B cell (primary cell): ENCODE measurements at regions not wholly inside any gene's neighbourhood (a gene's known extent, or its start where the extent isn't known, plus 50 kb on each side); places are given as distances from the start of the nearest gene placed in this dataset.

ENCODE experiments used
- ATAC-seq: fragments of 200-7000 bp; cut with Tn5 transposase; one replicate; pipeline ENCODE4 v1.10.0; 2021; ENCODE audit warnings: low read depth, mild to moderate bottlenecking, moderate number of reproducible peaks, moderate library complexity
- CTCF ChIA-PET: fragments of 350-600 bp; sonication (Branson Sonifier 250); formaldehyde crosslinking; loops from one replicate; lab custom pipeline; 2021; ENCODE audit warnings: antibody characterized with exemption, inconsistent platforms; lab: Charles Lee
- POLR2A ChIA-PET: fragments of 350-600 bp; sonication (Branson Sonifier 250); formaldehyde crosslinking; loops from one replicate; lab custom pipeline; 2021; ENCODE audit warnings: antibody characterized with exemption; lab: Charles Lee
- DNase-seq: peaks from one replicate; pipeline ENCODE4 v3.0.0; 2013
- H2AFZ ChIP-seq: 2 replicates; pipeline ENCODE4 v1.6.1; 2012; ENCODE audit warnings: mild to moderate bottlenecking, low read depth, low read length; ENCODE audit not compliant: insufficient read depth, poor library complexity, severe bottlenecking
- H3K27ac ChIP-seq, 2 donors: 1 replicate in 1 of 2; 2 replicates in 1 of 2; pipeline ENCODE4 v1.5.1; 2012 to 2013; ENCODE audit warnings: low read length in 2 of 2, mild to moderate bottlenecking in 2 of 2, moderate library complexity in 1 of 2
- H3K27me3 ChIP-seq, 4 experiments: fragments of 200-600 bp in 1 of 4; sonication (generic) in 1 of 4; replicated peaks in 1 of 4; 1 replicate in 2 of 4; 2 replicates in 2 of 4; pipeline versions ENCODE4 v1.6.1 to v1.7.0; 2013 to 2016; ENCODE audit warnings: low read length in 3 of 4, mild to moderate bottlenecking in 2 of 4, mixed read lengths in 1 of 4, moderate library complexity in 1 of 4; ENCODE audit not compliant: insufficient read depth in 4 of 4, control insufficient read depth in 3 of 4; ENCODE audit errors: control extremely low read depth in 1 of 4
- H3K36me3 ChIP-seq, 2 experiments: replicated peaks in 1 of 2; 1 replicate in 1 of 2; 2 replicates in 1 of 2; pipeline versions ENCODE4 v1.6.1 to v1.7.1; 2013; ENCODE audit warnings: low read length in 1 of 2; ENCODE audit not compliant: insufficient read depth in 2 of 2, control insufficient read depth in 1 of 2; ENCODE audit errors: control extremely low read depth in 1 of 2, extremely low read depth in 1 of 2
- H3K4me1 ChIP-seq, 2 donors: fragments of 200-600 bp in 1 of 2; sonication (generic) in 1 of 2; 1 replicate in 1 of 2; 2 replicates in 1 of 2; pipeline versions ENCODE4 v1.5.1 to v1.6.1; 2013 to 2017; ENCODE audit warnings: low read length in 2 of 2; ENCODE audit not compliant: control insufficient read depth in 2 of 2, insufficient read depth in 2 of 2
- H3K4me2 ChIP-seq: replicated peaks from 2 replicates; pipeline ENCODE3; 2012; ENCODE audit warnings: mild to moderate bottlenecking, low read depth, low read length; ENCODE audit not compliant: poor library complexity, severe bottlenecking
- H3K4me3 ChIP-seq, 5 experiments: fragments of 200-600 bp in 1 of 5; sonication (generic) in 1 of 5; 1 replicate in 3 of 5; 2 replicates in 2 of 5; pipeline versions ENCODE4 v1.5.1 to v1.7.0; 2011 to 2016; ENCODE audit warnings: low read length in 4 of 5, mild to moderate bottlenecking in 4 of 5, low read depth in 2 of 5, control low read depth in 1 of 5, moderate library complexity in 1 of 5; ENCODE audit not compliant: insufficient read depth in 1 of 5; ENCODE audit errors: control extremely low read depth in 1 of 5, extremely low read depth in 1 of 5
- H3K79me2 ChIP-seq: fragments of 200-600 bp; sonication (generic); one replicate; pipeline ENCODE4 v1.6.0; 2016; ENCODE audit warnings: low read length; ENCODE audit not compliant: control insufficient read depth, insufficient read depth
- H3K9ac ChIP-seq: fragments of 200-600 bp; sonication (generic); 2 replicates; pipeline ENCODE4 v1.6.1; 2017; ENCODE audit warnings: mild to moderate bottlenecking, low read length, moderate library complexity
- H3K9me3 ChIP-seq, 3 donors: one replicate each; pipeline versions ENCODE4 v1.6.1 to v1.7.1; 2013; ENCODE audit warnings: low read length in 2 of 3; ENCODE audit not compliant: control insufficient read depth in 2 of 3, insufficient read depth in 1 of 3; ENCODE audit errors: control extremely low read depth in 1 of 3
- H4K20me1 ChIP-seq: 2 replicates; pipeline ENCODE4 v1.6.0; 2012; ENCODE audit warnings: mild to moderate bottlenecking, low read length; ENCODE audit not compliant: insufficient read depth, control insufficient read depth, poor library complexity, severe bottlenecking
- H3K27ac Mint-ChIP-seq: one replicate; pipeline ENCODE4 v1.8.0; 2021; ENCODE audit warnings: mixed read lengths
- H3K27me3 Mint-ChIP-seq: one replicate; pipeline ENCODE4 v1.8.0; 2021; ENCODE audit warnings: mixed read lengths
- H3K4me1 Mint-ChIP-seq: one replicate; pipeline ENCODE4 v1.8.0; 2021; ENCODE audit warnings: mixed read lengths
- H3K4me3 Mint-ChIP-seq: one replicate; pipeline ENCODE4 v1.8.0; 2021; ENCODE audit warnings: mixed read lengths
- H3K9me3 Mint-ChIP-seq: one replicate; pipeline ENCODE4 v1.8.0; 2022; ENCODE audit warnings: mixed read lengths; ENCODE audit not compliant: insufficient read depth
- EZH2 ChIP-seq: IDR thresholded peaks from 2 replicates; pipeline ENCODE4 v1.6.1; 2012; ENCODE audit warnings: borderline replicate concordance, low read depth, mild to moderate bottlenecking, moderate library complexity, low read length; ENCODE audit not compliant: insufficient read depth, poor library complexity, severe bottlenecking
- WGBS: methylation state at CpG from one replicate; pipeline ENCODE4 v1.1.5; 2013; ENCODE audit warnings: missing lambda C conversion rate; ENCODE audit not compliant: insufficient coverage; 5-methylcytosine and 5-hydroxymethylcytosine counted together
- intact Hi-C: fragments of 100-400 bp; cut with micrococcal nuclease; formaldehyde crosslinking; loops from one replicate; pipeline ENCODE4 v1.10.0; 2022
- TF ChIP-seq, protein P1 (sequence below): fragments of 200-600 bp; IDR thresholded peaks from one replicate; pipeline ENCODE4 v1.8.0; 2022; ENCODE audit warnings: antibody characterized with exemption, mild to moderate bottlenecking

GRCh38 chr10:130889780-130890179 is 421.7 kb downstream of the TCERG1L start:
- WGBS: 73% methylated on average over 2 of the region's 6 CpGs
- Mint-ChIP-seq H3K9me3 (no peaks in the 10 kb centered on the region), H3K4me1 (no peaks in the 10 kb centered on the region), H3K27ac (no peak overlapping the region), H3K27me3 (peaks cover 6% of the 10 kb centered on the region), H3K4me3 (no peak overlapping the region)
- DNase-seq (no peak), ATAC-seq (no peak)
- Histone ChIP-seq H3K9me3 (peaks cover 0 to 14% (median 0%) of the 10 kb centered on the region in 3 donors), H4K20me1 (no peaks in the 10 kb centered on the region), H3K4me3 (no peak overlapping the region), H3K27me3 (no peaks in the 10 kb centered on the region), H3K4me1 (no peaks in the 10 kb centered on the region), H3K36me3 (no peaks in the 10 kb centered on the region), H3K9ac (no peak overlapping the region), H3K79me2 (no peaks in the 10 kb centered on the region), H3K27ac (no peak overlapping the region), H3K4me2 (no peak overlapping the region), H2AFZ (no peak overlapping the region)
- ChIA-PET POLR2A (no interaction called here), CTCF (no interaction called here)
- no peak for TF ChIP-seq EZH2
- TF ChIP-seq, protein P1, sequence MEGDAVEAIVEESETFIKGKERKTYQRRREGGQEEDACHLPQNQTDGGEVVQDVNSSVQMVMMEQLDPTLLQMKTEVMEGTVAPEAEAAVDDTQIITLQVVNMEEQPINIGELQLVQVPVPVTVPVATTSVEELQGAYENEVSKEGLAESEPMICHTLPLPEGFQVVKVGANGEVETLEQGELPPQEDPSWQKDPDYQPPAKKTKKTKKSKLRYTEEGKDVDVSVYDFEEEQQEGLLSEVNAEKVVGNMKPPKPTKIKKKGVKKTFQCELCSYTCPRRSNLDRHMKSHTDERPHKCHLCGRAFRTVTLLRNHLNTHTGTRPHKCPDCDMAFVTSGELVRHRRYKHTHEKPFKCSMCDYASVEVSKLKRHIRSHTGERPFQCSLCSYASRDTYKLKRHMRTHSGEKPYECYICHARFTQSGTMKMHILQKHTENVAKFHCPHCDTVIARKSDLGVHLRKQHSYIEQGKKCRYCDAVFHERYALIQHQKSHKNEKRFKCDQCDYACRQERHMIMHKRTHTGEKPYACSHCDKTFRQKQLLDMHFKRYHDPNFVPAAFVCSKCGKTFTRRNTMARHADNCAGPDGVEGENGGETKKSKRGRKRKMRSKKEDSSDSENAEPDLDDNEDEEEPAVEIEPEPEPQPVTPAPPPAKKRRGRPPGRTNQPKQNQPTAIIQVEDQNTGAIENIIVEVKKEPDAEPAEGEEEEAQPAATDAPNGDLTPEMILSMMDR: no peak
- intact Hi-C loops: no loop called here

GRCh38 chr10:130891066-130891465 is 420.5 kb downstream of the TCERG1L start:
- H3K9me3 ChIP-seq: peaks cover 0 to 11% (median 0%) of the 10 kb centered on the region in 3 donors
- H3K4me3 ChIP-seq: no peak overlapping the region
- no peak overlapping the region for H3K27ac ChIP-seq
- H3K9ac ChIP-seq: no peak overlapping the region
- no peaks in the 10 kb centered on the region for H3K79me2 ChIP-seq
- no peaks in the 10 kb centered on the region for H3K27me3 ChIP-seq
- no peaks in the 10 kb centered on the region for H3K4me1 ChIP-seq
- H3K4me3 Mint-ChIP-seq: no peak overlapping the region
- 94% methylated on average over 10 of the region's 11 CpGs for WGBS
- no peak overlapping the region for H2AFZ ChIP-seq
- ATAC-seq (no peak), DNase-seq (no peak)
- no peaks in the 10 kb centered on the region for H3K4me1 Mint-ChIP-seq
- TF ChIP-seq EZH2: no peak
- TF ChIP-seq, protein P1: no peak
- H3K27ac Mint-ChIP-seq: no peak overlapping the region
- POLR2A ChIA-PET: no interaction called here
- intact Hi-C loops: no loop called here
- CTCF ChIA-PET: no interaction called here
- no peaks in the 10 kb centered on the region for H4K20me1 ChIP-seq
- peaks cover 4% of the 10 kb centered on the region for H3K27me3 Mint-ChIP-seq
- no peaks in the 10 kb centered on the region for H3K9me3 Mint-ChIP-seq
- H3K36me3 ChIP-seq: no peaks in the 10 kb centered on the region
- H3K4me2 ChIP-seq: no peak overlapping the region
